Chondrocyte (in vitro differentiated cells): ENCODE measurements at regions not wholly inside any gene's neighbourhood (a gene's known extent, or its start where the extent isn't known, plus 50 kb on each side); places are given as distances from the start of the nearest gene placed in this dataset.

Experiments used
- DNase-seq: peaks from one replicate; pipeline ENCODE4 v3.0.0; 2021; ENCODE audit warnings: mixed read lengths, low spot score
- H3K27ac Mint-ChIP-seq: one replicate; pipeline ENCODE4 v1.8.0; 2021; ENCODE audit warnings: mild to moderate bottlenecking, moderate library complexity, mixed read lengths; ENCODE audit not compliant: unreplicated experiment
- H3K27me3 Mint-ChIP-seq: 2 replicates; pipeline ENCODE4 v1.8.0; 2021; ENCODE audit warnings: low read depth, mixed read lengths
- H3K36me3 Mint-ChIP-seq: 2 replicates; pipeline ENCODE4 v1.8.0; 2021; ENCODE audit warnings: low read depth, mixed read lengths
- H3K4me1 Mint-ChIP-seq: 2 replicates; pipeline ENCODE4 v1.8.0; 2021; ENCODE audit warnings: low read depth, mild to moderate bottlenecking, mixed read lengths
- H3K4me3 Mint-ChIP-seq: one replicate; pipeline ENCODE4 v1.8.0; 2021; ENCODE audit warnings: mild to moderate bottlenecking, moderate library complexity, mixed read lengths; ENCODE audit not compliant: unreplicated experiment
- H3K9me3 Mint-ChIP-seq: 2 replicates; pipeline ENCODE4 v1.8.0; 2021; ENCODE audit warnings: low read depth, mixed read lengths
- TF ChIP-seq, protein P1 (sequence below): fragments of 200-600 bp; sonication (generic); IDR thresholded peaks from 2 replicates; pipeline ENCODE4 v1.5.0; 2021; ENCODE audit warnings: antibody characterized with exemption, mild to moderate bottlenecking, moderate library complexity

DNA sequence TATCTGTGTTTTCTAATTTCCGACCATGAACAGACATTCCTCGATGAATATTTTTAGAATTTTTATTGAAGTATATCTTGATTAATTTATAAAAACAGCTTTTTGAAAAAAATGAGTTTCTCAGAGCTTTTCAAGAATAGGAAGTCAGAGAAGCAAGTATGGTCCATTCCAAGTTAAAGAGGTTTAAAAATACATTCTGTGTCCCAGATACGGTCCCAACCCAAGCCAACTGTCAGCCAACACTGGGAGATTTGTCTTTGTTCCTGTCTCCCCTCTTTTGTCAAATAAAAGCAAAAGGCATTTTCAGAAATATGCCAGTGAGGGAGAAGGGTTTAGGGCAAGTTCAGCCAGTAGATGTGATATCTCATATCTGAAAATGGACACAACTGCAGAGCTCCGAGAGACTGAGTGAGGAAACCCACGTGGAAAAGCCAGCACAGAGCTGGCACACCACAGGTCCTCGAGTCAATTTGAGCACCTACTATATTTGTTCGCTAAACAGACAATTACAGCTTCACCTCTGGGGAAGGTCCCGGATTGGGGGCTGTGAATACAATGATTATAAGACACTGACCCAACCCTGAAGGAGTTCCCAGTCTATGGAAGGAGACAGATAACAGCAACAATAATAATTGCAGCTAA, 59.8 kb downstream of the C11orf91 start:
- DNase-seq: no peak
- Mint-ChIP-seq H3K36me3 (peaks cover 5% of the 10 kb centered on the region), H3K4me3 (no peak overlapping the region), H3K9me3 (peaks cover 9% of the 10 kb centered on the region), H3K27me3 (no peaks in the 10 kb centered on the region), H3K27ac (no peak overlapping the region), H3K4me1 (no peaks in the 10 kb centered on the region)
- TF ChIP-seq, protein P1, sequence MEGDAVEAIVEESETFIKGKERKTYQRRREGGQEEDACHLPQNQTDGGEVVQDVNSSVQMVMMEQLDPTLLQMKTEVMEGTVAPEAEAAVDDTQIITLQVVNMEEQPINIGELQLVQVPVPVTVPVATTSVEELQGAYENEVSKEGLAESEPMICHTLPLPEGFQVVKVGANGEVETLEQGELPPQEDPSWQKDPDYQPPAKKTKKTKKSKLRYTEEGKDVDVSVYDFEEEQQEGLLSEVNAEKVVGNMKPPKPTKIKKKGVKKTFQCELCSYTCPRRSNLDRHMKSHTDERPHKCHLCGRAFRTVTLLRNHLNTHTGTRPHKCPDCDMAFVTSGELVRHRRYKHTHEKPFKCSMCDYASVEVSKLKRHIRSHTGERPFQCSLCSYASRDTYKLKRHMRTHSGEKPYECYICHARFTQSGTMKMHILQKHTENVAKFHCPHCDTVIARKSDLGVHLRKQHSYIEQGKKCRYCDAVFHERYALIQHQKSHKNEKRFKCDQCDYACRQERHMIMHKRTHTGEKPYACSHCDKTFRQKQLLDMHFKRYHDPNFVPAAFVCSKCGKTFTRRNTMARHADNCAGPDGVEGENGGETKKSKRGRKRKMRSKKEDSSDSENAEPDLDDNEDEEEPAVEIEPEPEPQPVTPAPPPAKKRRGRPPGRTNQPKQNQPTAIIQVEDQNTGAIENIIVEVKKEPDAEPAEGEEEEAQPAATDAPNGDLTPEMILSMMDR: no peak

DNA sequence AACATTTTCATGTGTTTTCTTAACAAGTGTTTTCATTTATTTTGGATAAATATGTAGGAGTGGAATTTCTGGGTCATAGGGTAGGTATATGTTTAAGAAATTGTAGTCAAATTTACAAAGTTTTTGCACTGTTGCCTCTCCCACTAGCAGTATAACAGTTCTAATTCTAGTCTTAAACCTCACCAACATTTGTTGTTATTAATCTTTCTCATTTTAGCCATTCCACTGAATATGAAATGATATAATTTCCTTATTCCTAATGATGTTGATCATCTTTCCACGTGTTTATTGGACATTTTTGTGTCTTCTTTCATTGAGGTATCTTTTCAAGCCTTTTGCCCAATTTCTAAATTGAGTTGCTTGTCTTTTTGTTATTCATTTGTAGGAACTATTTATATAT, 62.0 kb downstream of the C11orf91 start:
- Mint-ChIP-seq H3K36me3 (peaks cover 5% of the 10 kb centered on the region), H3K27ac (no peak overlapping the region), H3K9me3 (peaks cover 9% of the 10 kb centered on the region), H3K4me1 (peaks cover 6% of the 10 kb centered on the region), H3K27me3 (no peaks in the 10 kb centered on the region), H3K4me3 (no peak overlapping the region)
- TF ChIP-seq, protein P1: no peak
- no peak for DNase-seq

- TF ChIP-seq, protein P1: no peak
- H3K4me3 Mint-ChIP-seq: no peak overlapping the region
- H3K4me1 Mint-ChIP-seq: peaks cover 12% of the 10 kb centered on the region
- no peak overlapping the region for H3K27ac Mint-ChIP-seq
- no peak for DNase-seq
- H3K27me3 Mint-ChIP-seq: no peaks in the 10 kb centered on the region
- peaks cover 5% of the 10 kb centered on the region for H3K36me3 Mint-ChIP-seq
- peaks cover 9% of the 10 kb centered on the region for H3K9me3 Mint-ChIP-seq
Observed at GRCh38 chr11:33636104-33636503, 64.5 kb downstream of the C11orf91 start.

DNA sequence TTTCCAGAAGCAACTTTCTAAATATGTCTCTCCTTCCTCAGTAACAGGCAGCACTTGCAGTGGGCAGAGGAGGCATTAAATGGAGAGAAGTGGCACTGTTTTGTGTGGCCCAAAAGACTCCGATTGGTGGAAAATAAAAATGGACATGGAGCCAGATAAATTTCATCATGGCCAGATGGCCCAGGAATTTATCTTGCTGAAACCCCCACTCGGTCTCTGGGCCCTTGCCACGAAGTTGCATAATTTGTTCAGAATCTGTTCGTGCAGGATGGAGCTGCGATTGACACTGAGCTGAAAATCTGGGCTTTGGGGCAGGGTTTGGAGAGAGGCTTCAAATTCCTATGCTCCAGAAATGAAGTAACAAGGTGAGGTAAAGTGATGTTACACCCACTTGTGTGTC, 65.5 kb downstream of the C11orf91 start:
- H3K36me3 Mint-ChIP-seq: peaks cover 3% of the 10 kb centered on the region
- DNase-seq: no peak

GRCh38 chr11:33634291-33634834, 66.3 kb downstream of the C11orf91 start:
- no peak overlapping the region for H3K4me3 Mint-ChIP-seq
- H3K27me3 Mint-ChIP-seq: no peaks in the 10 kb centered on the region
- H3K36me3 Mint-ChIP-seq: peaks cover 3% of the 10 kb centered on the region
- peaks cover 9% of the 10 kb centered on the region for H3K9me3 Mint-ChIP-seq
- DNase-seq: no peak
- TF ChIP-seq, protein P1: no peak
- peaks cover 12% of the 10 kb centered on the region for H3K4me1 Mint-ChIP-seq
- no peak overlapping the region for H3K27ac Mint-ChIP-seq

More for the DNA sequence above, 65.5 kb downstream of the C11orf91 start:
- H3K9me3 Mint-ChIP-seq: peaks cover 9% of the 10 kb centered on the region
- peaks cover 12% of the 10 kb centered on the region for H3K4me1 Mint-ChIP-seq
- H3K27ac Mint-ChIP-seq: no peak overlapping the region
- TF ChIP-seq, protein P1: no peak
- no peak overlapping the region for H3K4me3 Mint-ChIP-seq
- no peaks in the 10 kb centered on the region for H3K27me3 Mint-ChIP-seq
